Hypothalamus (tissue), 51 donors: ENCODE measurements at regions not wholly inside any gene's neighbourhood (a gene's known extent, or its start where the extent isn't known, plus 50 kb on each side); places are given as distances from the start of the nearest gene placed in this dataset.

Experiments
- DNase-seq, 51 donors: peaks; one replicate each; lab custom pipeline; 2025; lab: John Stamatoyannopoulos, UW

DNA sequence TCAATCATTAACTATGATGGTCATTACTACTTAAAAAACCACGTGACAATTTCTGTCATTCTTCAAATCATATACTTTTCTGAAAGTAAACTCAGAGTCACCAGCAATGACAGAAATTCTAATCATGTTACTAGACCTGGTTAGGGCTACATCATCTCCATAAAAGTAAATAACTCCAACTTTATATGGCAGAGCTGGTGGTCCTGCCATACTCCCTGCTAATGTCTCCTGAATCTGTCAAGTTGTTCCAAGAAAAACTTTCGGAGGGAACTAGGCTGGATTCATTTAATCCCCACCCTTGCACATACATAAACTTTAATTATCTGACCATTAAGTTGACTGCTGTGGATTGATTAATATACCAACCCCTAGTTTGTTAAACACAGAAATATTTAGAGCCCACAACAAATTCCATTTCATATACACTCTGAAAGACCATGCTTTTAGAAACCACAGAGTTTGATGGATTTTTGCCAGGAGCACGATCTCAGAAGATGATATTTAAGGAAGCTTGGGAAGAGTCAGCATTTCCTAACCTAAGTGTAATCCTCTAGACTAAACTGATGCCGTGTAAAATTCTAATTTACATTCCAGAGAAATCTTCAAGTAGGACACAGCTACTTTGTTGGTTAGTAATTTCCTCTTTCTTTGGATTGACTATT, 577.0 kb downstream of the FAT4 start:
- no peak for DNase-seq

DNA sequence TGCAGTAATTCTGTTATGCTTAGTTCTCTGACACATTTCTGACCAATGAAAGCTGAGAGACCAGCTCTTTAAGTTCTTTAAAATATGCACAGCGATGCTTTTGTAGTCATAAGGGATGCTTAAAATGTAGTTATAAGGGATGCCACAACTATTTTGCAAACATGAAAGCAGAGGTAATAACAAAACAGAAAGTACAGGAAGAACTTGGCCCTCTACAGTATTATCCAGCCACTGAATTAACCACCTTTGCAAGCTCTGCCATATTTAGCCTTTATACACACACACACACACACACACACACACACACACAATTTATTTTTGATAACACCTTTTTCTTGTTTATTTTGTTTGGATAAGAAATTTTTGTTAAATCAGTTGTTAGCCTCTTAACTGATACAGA, 590.0 kb downstream of the FAT4 start:
- DNase-seq, result no peak

DNA sequence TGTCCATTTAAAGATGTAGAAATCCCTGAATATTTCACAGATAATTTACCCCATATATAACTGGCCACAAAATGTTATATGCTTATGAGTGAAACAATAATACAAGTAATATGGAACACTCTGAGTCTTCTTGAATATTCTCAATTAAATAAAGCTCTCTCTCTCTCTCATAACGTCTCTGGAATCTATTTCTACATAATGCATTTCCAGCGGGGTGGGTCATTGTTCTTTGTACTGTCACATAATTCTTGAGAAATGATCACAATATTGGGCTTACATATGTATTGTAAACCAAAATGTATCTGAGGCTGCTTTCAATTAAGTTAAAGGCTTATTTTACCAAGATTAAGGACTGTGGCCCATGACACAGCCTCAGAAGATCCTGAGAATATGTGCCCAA, 596.3 kb downstream of the FAT4 start:
- no peak for DNase-seq

GRCh38 chr4:125911481-125911880, 596.7 kb downstream of the FAT4 start:
- no peak for DNase-seq

GRCh38 chr4:125917559-125917958, 602.8 kb downstream of the FAT4 start:
- DNase-seq, result no peak

GRCh38 chr4:125928652-125929051, 613.9 kb downstream of the FAT4 start:
- no peak for DNase-seq

- no peak for DNase-seq
Measured at GRCh38 chr4:125938541-125938940, 623.8 kb downstream of the FAT4 start.

DNA sequence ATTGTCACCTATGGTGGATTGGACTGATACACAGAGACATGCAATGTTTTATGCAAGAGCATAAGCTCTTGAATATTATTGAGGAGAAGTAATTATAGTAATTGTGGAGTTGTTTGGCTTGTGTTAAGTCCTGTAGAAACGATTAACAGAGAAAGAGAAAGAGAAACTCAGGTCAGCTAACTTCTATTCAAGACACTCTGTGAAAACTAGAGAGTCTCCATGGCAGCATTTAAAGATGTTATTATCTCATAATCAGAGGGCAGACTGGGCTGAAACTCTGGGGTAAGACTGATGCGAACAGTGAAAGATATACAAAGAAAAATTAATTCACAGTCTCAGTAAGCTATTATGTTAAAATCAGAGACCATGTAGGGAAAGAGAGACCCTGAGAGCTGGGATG, 625.7 kb downstream of the FAT4 start:
- DNase-seq, result no peak

GRCh38 chr4:125944966-125945365, 630.2 kb downstream of the FAT4 start:
- no peak for DNase-seq

DNA sequence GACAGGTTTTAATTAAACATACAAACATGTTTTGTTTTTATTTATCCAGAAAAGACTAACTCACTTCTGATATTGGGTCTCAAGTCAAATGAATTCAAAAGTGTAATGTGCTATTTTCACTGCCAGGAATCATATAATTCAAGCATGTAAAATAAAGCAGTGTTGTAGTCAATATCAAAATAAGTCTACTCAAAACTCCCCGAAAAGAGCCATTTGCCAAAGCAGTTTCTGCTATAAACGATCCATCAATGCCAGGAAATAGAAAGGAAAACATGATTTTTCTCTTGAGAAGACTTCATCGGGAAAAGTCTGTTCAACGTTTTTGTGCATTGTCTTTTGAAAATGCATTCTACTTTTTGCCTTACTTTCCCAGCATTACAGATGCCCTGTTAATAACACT, 633.3 kb downstream of the FAT4 start:
- no peak for DNase-seq

- no peak for DNase-seq
Measured at GRCh38 chr4:125951261-125951887, 636.6 kb downstream of the FAT4 start.

DNA sequence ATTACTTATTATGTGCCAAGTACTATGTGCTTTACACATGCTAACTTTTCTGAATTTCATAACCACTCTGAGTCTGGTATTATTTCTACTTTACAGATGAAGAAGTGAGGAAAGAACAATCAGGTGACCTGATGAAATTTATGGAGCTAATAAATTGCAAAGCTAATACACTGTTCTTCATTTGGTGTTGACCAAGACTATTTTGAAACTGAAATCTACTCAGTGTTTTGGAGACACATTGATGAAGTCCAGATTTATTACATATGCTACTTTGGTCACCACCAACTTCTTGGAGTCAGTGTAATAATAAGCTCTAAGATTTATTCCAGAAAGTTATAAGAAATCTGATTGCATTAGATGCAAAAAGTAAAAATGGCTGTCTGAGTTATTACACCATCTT, 637.9 kb downstream of the FAT4 start:
- DNase-seq, result no peak

GRCh38 chr4:125956276-125956675, 641.5 kb downstream of the FAT4 start:
- no peak for DNase-seq

DNA sequence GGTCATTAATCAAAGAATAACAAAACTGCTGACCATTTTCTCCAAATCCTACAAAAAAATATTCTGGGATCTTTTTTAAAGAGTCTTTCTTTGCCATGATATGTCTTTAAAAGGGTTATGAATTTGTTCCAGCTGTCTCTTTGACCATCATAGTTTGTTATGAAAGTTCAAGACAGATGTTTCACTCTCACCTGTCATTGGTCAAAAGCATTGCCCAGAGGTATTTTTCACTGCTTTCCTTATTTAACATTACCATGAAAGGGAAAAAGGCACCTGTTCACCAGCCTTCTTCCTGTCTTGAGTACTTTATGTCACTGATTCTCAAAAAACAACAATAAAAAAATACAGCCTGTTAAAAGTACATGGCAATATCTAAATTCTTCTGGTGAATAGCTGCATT, 643.8 kb downstream of the FAT4 start:
- DNase-seq, result no peak

DNA sequence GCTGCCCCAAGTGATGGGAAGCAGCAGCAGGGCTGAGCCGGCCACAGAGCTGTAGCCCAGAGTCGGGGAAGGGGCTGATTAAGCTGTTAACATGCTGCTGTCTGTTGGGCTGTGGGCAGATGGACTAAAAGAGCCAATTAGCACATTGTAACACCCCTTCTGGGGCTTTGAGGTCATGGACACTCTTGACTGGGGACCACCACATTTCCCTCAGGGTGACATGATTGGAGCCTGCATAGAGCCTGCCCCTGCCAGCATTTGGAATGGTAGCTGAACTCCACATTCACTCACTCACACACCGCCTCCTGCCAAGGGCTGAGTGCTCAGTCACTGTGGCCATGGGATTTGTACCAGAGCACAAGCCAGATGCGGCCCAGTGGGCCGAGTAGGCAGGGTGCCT, 646.9 kb downstream of the FAT4 start:
- DNase-seq, result no peak

DNA sequence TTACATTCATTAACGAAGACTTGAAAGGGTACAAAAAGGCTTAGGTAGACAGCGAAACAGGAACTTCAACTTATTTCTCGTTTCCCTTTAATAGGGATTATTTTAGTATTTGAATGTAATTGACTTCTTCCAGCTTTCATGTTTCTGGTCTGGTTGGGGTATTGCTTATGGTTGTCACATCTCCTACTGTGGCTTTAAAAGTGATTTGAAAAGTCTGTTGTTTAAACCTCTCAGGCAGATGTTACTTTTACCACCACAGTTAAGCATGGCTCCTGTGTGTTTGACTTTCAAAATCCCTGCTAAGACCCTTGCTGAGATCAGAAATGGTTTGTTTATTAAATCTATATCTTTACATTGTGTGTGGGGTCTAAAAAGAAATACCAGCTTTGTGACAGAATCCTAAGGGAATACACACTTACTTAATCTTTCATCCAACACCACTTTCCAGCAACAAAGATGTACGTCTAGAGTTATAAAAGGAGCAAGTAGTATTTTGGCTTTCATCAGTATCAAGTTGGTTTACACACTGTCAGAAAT, 661.2 kb downstream of the FAT4 start:
- DNase-seq, result no peak

GRCh38 chr4:125979950-125980349, 665.2 kb downstream of the FAT4 start:
- no peak for DNase-seq

GRCh38 chr4:125983168-125983567, 668.4 kb downstream of the FAT4 start:
- DNase-seq, result no peak

DNA sequence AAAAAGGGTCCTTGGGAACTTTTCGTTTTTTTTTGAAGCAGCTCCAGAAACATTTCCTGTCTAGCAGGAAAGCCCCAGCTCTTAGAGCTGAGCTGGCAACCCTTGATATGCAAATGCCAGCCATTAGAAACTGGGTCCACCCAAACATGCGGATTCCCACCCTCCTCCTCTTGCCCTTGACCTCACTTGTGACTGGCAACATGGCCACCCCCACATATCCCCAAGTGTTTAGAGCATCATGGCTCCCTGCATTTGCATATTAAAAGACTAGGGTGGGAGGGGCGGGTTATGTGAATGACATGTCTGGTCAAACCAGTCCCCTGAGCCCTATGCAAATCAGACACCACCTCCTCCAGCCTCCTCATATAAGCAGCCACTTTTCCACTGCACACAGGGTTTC, 671.1 kb downstream of the FAT4 start:
- no peak for DNase-seq

DNA sequence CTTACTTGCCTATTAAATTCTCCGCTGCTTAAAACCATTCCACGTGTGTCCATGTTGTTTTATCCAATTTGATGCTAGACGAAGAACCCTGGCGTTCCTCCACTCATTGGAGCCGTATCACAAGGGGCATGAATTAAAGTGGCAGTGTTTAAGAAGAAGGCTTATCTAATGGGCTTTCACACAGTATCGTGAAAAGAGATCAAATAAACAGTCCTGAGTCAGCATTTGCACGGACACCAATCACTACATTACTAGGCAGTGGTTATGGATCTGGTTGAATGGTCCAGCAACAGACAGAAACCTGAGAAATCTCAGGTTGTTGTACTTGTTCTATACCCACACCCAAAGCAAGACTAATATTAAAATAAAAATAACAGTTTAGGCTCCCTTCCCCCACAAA, 671.6 kb downstream of the FAT4 start:
- DNase-seq, result no peak

- no peak for DNase-seq
Measured at GRCh38 chr4:125988464-125988863, 673.7 kb downstream of the FAT4 start.

DNA sequence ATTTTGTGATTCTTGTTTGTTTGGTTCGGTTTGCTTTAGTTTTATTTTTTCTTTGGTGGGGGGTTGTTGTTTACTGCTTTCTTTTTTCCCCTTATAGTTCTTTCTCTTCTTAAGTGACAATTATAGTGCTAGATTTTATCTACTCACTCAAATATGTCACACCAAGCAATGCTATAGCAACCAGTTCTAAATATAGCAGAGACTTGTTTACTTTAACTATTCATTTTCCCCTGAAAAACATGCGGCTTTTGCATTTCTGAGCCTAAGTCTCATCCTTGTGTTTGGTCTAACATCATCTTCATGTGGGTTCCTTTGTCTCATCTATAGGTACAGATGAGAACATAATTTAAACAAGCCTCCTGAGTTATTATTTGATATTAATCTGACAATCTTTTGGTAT, 676.6 kb downstream of the FAT4 start:
- DNase-seq, result no peak

GRCh38 chr4:125992891-125993290, 678.1 kb downstream of the FAT4 start:
- DNase-seq, result no peak
